ENCODE measurements at regions not wholly inside any gene's neighbourhood (a gene's known extent, or its start where the extent isn't known, plus 50 kb on each side); places are given as distances from the start of the nearest gene placed in this dataset.

DNA sequence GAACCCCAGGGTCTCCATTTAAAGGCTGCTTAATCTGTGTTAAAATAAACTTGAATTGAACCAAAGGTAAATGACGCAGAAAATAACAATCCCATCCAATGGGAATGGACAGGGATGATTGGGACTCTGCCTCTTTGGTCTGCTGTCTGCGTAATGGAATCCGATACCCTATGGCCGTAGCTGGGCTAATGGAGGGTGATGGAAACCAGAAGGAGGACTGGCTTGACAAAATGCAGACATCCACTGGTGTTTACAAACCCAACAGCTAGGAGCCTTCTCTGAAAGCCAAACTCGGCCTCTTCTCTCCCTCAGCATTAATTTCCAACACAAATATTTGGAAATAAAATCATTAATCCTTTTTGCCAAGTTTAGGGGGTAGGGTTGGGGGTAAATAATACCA, 162.2 kb upstream of the CHST15 start:
- DNase-seq (ENCODE audit: low read depth in 2 of 2) = no peak
- no peak overlapping the region for H3K4me3 ChIP-seq (replicated peaks in 1 of 2; ENCODE audit: low read depth in 2 of 2, low read length in 2 of 2)
- TF ChIP-seq, protein P1, sequence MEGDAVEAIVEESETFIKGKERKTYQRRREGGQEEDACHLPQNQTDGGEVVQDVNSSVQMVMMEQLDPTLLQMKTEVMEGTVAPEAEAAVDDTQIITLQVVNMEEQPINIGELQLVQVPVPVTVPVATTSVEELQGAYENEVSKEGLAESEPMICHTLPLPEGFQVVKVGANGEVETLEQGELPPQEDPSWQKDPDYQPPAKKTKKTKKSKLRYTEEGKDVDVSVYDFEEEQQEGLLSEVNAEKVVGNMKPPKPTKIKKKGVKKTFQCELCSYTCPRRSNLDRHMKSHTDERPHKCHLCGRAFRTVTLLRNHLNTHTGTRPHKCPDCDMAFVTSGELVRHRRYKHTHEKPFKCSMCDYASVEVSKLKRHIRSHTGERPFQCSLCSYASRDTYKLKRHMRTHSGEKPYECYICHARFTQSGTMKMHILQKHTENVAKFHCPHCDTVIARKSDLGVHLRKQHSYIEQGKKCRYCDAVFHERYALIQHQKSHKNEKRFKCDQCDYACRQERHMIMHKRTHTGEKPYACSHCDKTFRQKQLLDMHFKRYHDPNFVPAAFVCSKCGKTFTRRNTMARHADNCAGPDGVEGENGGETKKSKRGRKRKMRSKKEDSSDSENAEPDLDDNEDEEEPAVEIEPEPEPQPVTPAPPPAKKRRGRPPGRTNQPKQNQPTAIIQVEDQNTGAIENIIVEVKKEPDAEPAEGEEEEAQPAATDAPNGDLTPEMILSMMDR (IDR thresholded peaks at IDR 0.05; ENCODE audit: low read depth, low read length) = no peak

DNA sequence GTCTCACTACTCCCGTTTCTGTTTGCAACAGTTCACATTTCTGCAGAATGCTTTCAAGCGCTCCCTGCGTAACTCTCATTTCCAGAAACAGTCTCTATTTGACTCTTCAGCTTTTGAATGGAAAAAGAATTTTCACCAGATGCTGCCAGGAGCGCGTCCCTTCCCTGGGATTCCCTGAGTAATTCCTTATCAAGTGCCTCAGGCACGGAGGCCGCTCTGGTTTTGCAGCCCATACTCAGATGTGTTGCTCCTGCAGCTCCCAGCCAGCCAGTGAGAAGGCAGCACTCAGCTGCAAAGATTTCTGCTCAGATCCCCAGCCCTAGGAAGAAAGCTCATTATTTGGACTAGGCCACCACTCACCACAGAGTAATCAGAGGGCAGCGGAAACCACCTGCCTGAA, 161.1 kb upstream of the CHST15 start:
- TF ChIP-seq, protein P1 (IDR thresholded peaks at IDR 0.05; ENCODE audit: low read depth, low read length) = no peak
- no peak overlapping the region for H3K4me3 ChIP-seq (replicated peaks in 1 of 2; ENCODE audit: low read depth in 2 of 2, low read length in 2 of 2)
- no peak for DNase-seq (ENCODE audit: low read depth in 2 of 2)

DNA sequence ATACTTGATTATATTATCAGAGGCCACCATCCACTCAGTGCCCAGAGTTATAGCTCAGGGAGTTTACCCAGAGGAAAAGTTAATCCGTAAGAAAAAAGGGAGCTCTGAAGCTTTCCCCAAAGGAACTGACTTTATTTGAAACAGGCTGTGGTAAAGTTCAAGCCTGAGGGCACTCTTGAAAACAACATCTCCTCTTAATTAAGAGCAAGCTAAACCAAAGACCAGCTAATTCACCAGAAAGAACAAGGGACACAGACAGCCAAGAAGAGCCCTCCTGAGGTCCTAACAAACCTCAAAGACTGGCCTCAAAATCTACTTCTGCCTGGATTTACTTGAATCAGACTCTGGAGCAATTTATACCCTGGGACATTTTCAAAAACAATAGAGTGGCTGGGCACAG, 159.6 kb upstream of the CHST15 start:
- no peak for DNase-seq (ENCODE audit: low read depth in 2 of 2)
- H3K4me3 ChIP-seq (replicated peaks in 1 of 2; ENCODE audit: low read depth in 2 of 2, low read length in 2 of 2) = no peak overlapping the region
- TF ChIP-seq, protein P1 (IDR thresholded peaks at IDR 0.05; ENCODE audit: low read depth, low read length) = no peak

DNA sequence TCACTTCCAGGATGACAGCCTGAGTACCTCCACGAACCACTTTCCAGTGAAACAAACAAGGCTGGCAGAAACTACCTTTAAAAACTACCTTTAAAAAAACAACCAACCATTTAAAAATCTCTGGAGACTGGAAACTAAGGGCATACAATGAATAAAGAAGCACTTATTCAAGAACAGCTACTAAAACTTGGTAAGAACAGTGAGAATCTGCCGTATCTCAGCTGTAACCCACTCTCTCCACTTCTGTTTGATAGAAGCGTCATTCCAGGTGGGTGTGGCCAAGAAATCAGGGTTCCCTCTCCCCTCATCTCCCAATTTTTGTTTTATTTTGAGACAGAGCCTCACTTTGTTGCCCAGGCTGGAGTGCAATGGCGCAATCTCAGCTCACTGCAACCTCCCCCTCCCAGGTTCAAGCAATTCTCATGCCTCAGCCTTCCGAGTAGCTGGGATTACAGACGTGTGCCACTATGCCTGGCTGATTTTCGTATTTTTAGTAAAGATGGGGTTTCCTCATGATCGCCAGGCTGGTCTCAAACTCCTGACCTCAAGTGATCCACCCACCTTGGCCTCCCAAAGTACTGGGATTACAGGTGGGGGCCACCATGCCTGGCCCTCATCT, 158.8 kb upstream of the CHST15 start:
- no peak for DNase-seq (ENCODE audit: low read depth in 2 of 2)

DNA sequence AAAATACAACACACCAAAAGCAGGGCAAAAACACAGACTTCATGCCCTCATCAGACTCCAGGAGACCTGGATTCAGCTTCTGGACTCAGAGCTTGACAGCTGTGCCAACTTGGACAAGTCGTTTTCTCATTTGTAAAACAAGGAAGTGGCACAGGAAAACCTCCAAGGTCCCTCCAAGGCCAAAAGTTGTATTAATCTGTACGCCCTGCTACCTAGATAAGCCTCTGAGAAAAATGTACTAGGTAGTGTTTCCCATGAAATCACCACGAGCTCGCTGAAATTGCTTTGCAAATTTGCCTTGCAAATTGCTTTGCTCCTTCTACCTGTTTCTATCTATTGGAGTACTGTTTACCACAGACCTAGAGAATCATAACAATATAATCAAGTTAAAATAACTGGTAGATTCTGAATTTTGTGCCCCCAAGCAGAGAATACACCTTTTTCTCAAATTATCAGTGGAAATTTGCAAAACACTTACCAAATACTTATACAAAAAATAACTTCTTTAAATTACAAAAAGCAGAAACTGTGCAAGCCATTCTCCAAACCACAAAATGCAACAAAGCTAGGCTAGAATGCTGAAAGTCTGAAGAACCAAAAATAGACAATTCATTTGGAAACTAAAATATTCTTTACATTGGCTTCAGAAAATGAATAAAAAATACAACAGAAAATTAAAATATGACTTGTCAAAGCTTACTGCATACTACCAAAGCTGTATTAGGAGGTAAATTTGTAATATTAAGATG, 158.1 kb upstream of the CHST15 start:
- TF ChIP-seq, protein P1 (IDR thresholded peaks at IDR 0.05; ENCODE audit: low read depth, low read length) = no peak
- no peak for DNase-seq (ENCODE audit: low read depth in 2 of 2)
- no peak overlapping the region for H3K4me3 ChIP-seq (replicated peaks in 1 of 2; ENCODE audit: low read depth in 2 of 2, low read length in 2 of 2)

More for the DNA sequence above, 158.8 kb upstream of the CHST15 start:
- TF ChIP-seq, protein P1 (IDR thresholded peaks at IDR 0.05; ENCODE audit: low read depth, low read length) = no peak
- H3K4me3 ChIP-seq (replicated peaks in 1 of 2; ENCODE audit: low read depth in 2 of 2, low read length in 2 of 2) = no peak overlapping the region

DNA sequence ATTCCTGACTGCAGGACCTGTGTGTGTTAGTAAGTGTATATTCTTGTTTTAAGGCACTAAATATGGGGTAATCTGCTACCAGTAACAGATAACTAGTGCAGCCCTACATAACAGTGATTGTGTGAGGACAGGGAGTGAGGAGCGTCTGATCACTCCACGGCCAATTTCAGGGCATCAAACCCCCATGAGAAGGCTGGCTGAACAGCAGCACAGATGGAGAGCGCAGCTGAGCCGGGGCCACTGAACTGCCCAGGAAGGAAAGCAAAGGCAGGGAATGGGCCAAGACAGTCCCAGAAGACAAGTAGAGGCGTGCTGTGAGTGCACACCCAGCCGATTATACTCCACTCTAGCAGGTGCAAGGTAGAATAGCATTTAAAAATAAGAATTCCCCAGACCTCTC, 157.1 kb upstream of the CHST15 start:
- H3K4me3 ChIP-seq (replicated peaks in 1 of 2; ENCODE audit: low read depth in 2 of 2, low read length in 2 of 2) = no peak overlapping the region
- TF ChIP-seq, protein P1 (IDR thresholded peaks at IDR 0.05; ENCODE audit: low read depth, low read length) = no peak
- DNase-seq (ENCODE audit: low read depth in 2 of 2) = no peak
